IPS-NIHi7 (cell line): ENCODE measurements at regions not wholly inside any gene's neighbourhood (a gene's known extent, or its start where the extent isn't known, plus 50 kb on each side); places are given as distances from the start of the nearest gene placed in this dataset.
"Not testable (repeated sequence)": the region's sequence is repeated elsewhere in the genome, so short reads cannot be mapped to it uniquely, and the experiment has no call there.

ENCODE experiments used
- DNase-seq: peaks from one replicate; pipeline ENCODE4 v3.0.0; 2012; ENCODE audit warnings: mixed read lengths; ENCODE audit errors: extremely low spot score

DNA sequence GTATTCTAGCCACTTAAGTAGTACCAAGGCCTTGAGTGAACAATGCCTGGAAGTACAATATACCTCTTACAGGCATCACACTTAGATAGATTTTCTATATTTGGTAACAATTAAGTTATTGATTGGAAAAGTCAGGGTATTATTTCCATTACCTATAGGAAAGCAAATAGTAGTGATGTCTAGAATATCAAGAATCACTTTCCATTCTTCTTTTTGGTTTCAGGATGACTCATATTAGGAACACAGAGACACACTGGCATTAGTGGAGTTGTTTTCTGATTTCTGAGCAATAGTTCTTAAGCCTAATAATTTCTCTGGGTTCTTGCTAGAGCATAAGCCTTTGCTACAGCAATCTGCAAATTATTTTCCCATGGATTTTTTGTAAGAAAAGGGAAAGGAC, 1640.0 kb upstream of the SEL1L start:
- no peak for DNase-seq

DNA sequence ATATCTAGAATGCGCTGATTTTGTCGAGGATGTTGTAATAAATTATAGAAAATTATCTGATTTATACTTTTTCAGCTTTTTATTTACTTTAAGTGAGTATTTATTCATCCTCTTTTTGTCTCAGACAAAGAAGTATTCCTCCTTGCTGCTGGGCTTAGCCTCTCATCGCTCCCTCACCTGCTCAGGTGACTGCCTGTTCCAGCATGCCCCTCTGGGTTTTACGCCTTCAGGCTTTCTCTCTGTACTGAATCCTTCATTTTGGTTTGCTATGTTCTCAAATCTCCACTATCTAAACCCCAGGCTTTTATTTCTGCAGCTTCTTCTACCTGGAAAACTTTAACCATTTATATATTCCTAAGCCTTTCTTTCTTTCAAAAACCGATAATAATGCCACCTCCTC, 1650.9 kb upstream of the SEL1L start:
- no peak for DNase-seq

DNA sequence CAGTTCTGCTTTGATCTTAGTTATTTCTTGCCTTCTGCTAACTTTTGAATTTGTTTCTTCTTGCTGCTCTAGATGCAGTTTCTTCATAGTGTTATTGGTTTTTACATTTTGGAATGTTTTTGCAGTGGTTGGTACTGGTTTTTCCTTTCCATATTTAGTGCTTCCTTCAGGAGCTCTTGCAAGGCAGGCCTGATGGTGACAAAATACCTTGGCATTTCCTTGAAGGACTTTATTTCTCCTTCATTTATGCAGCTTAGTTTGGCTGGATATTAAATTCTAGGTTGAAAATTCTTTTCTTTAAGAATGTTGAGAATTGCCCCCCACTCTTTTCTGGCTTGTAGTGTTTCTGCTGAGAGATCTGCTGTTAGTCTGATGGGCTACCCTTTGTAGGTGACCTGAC, 1654.7 kb upstream of the SEL1L start:
- DNase-seq: not testable (repeated sequence)

DNA sequence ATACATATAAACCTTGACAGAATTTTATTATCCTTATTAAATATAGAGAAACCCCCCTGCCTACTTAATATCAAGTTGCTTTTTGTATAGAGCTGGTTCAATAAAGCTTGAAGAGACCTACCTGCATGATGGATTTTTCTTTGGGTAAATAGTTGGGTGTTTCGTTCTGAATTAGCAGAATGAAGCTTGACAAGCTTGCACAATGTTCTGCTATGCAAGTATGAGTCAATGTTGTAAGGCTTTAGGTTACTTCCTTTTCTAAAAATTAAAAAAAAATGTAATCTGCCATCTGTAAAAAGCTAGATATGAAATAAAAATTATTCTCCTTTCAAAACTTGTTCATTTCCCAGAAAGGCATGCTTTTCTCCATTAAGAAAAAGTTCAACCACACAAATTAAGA, 1662.6 kb upstream of the SEL1L start:
- DNase-seq: no peak

DNA sequence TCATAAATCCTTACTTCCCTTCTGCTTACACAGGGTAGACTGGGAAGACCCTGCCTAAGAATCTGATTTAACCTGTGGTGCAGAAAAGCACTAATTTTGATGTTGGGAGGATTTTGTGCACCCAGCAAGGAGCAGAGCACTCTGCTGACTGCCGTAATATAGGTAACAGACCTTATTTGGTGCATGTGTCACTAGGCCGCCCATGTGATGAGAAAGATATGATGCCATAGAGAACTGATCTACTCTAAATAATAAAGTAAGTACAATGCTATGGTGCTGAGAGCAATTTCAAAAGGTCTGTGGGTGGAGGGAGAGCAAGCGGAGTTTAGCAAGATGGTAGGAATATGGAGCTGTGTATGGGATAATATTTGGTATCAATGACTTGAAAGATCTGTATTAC, 1663.6 kb upstream of the SEL1L start:
- no peak for DNase-seq

DNA sequence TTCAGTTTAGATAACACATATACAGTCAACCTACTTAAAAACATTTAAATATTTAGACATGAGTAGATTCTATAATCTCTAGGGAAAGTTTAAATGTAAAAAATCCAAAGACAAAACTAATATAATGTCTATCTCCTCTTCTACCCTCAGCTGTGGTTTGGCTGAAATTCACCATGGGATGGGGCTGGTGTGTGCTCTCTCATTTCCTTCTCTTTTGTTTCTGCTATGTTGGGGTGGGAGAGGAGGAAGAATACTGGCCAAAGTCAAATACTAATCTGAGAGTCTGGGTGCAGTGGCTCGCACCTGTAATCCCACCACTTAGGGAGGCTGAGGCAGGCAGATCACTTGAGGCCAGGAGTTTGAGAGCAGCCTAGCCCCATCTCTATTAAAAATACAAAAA, 1673.9 kb upstream of the SEL1L start:
- DNase-seq: no peak

DNA sequence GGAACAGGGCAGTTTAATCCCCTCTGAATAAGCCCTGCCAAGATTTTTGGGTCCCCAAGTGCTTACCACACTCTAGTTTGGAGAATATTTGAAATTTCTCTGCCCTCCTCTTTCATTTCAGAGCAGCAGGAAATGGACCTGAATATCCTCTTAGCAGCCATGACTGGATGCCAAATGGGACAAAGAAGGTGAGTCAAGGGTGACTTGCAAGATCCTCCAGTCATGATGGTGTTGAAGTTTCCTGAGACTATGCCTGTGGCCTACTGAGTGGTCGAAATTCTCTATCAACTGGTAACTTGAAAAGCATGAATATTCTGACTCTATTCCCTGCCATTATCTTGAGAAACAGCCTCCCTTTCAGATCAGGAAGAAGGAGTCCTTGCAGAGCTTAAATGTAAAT, 1674.7 kb upstream of the SEL1L start:
- DNase-seq: no peak

DNA sequence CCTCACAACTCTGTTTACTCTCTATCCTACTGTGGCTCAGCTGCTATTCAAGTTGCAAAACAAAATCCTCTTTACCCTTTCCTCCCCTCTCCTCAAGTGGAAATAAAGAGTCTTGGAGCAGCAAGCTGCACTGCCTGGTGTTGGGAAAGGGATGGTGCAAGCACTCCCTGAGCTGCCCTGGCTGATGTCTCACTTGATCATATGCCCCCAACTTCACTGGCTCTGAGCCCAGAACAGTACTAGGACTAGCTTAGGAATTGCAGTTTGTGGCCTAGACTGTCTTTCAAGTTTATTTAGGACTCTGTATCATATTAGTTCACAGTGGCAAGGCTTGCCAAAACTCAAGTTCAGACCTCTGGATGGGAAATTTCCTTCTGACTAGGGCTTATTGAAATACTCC, 1683.8 kb upstream of the SEL1L start:
- no peak for DNase-seq

DNA sequence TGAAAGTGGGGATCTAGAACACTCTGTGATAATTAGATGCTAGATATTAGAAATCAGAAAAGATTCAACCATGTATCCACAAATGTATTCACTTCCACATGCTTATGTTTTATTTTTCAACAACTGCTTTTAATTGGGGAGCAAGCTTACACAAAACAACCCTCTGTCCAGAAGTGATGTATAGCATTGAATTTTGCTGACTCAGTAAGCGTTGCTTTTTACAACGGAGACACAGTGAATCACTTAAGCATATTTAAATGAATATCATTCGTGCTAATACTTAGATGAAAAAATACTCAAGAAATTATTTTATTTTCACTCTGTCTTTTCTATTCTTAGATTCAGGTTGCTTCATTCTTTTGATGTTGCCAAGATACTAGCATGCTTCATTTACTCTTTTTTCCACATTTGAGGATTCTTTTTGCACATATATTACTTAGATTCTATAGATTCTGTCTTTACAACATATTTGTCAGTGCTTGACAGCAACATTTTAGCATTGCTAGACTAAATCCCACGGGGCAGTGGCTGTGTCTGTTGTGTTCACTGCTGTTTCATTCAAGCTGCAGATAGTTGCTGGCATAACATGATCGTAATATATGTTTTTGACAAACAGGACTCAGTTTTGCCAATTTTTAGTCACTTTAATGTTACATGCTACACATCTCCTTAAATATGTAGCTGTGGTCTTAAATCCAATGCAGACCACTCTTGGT, 1714.4 kb upstream of the SEL1L start:
- DNase-seq: no peak

DNA sequence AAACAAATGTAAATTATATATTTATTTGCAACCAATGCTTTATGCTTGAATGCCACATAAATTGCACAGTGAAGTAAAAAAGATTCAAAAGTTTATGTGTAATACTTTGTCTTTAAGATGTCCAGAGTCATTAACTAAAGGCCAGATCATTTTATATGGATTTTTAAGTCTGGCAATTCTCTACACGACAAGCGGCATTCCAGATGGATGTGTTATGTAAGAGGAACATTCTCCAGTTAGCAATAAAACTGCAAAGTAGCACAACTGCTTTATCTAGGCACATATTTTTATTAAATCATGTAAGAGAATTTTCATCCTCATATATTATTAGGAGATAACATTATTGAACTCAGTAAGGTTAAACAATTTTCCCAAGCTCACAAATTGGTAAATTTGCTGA, 1717.7 kb upstream of the SEL1L start:
- DNase-seq: no peak

DNA sequence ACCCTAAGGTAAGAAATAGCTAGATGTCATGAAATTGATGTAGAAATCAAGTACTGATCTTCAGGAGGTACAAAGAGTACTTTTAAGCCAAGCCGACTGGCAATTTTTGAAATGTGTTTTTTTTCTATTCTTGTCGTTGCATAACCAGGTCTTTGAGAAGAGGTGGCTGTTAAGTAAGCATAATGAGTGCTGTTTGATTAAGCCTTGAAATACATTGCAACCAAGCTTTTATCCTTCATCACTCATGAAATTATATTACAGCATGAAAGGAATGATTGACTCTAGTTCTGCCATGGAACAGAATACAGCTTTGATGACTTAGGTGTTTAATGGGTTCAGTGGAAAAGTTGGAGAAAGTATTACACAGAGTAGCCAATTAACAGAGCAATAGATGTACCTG, 1720.2 kb upstream of the SEL1L start:
- no peak for DNase-seq

DNA sequence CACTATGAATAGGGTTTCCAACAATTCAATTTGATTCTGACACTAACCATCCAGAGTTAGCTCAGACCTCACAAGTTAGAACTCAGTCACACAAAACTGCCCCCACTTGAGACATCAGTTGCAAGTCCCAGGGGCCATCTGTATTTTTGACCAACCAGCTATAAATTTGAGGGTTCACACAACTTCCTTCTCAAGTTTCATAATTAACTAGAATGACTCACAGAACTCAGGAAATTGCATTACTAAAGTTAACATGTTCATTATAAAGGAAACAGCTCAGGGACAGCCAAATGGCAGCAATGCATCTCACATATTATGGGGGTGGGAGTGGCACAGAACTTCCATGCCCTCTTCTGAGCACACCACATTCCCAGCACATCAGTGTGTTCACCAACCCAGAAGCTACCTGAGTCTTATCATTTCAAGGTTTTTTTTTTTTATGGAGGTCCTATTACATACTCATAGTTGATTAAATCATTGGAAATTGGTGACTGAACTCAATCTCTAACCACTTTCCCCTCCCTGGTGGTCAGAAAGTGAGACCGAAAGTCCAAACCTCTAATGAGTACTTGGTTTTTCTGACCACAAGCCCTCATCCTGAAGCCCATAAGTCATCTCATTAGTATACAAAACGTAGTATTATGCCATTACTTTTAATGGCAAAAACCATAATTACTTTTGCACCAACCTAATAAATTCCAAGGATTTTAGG, 1721.5 kb upstream of the SEL1L start:
- DNase-seq: no peak

DNA sequence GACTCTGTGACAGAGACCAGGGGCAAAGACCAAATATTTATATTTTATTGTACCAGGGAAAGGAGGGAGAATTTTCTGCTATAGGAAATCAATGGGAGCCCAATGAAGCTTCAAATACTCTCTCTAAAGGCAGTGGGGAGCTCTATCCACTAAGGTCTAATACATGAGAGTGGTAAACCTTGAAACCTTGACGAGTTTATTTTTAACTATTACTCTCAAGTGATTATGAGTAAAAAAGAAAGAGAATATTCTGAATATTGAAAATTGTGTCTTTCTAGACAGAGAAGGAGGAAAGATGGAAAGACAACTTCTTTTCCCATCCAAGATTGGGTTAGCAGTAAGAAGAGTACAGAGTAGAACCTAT, 1722.1 kb upstream of the SEL1L start:
- no peak for DNase-seq

DNA sequence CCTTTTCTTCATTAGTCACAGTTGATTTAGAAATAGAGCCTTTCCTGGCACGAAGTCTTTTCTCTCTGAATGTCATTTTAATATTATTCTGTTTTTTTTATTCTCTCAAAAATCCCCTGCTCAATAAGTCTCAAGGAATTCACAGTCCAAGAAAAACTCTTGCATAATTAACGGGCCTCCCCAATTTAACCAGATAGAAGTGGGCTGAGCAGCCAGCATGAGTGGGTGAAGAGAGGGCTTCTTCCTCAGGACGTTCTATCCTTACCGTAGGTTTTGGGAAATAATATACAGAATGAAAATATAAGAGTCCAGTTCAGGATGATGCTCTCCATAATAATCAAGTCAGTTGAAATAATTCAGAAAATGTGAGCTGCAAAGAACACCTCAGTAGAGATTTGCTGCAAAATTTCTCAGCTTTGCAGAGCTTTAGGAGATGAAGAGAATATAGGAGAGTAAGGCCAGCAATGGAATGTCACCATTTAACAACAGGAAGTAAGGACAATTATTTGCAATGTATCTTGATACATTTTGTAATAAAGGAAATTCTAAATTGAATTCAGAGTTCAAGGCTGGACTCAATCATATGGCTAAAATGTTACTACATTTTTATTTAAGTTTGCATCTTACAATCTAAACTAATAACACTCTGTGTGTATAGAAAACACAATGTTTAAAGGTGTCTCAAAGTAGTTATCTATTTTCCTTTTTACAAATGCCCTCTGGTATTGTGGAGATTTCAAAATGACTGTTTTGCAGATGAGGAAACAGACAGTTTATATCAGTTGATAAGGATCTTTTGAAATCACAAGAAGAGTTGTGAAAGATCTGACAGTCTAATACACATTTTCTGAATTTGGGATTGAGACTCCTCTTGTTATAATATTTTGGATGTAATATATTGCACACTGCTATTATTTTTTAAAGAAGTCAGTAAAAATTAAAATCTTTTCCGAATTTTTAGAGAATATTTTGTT, 1724.1 kb upstream of the SEL1L start:
- DNase-seq: no peak

DNA sequence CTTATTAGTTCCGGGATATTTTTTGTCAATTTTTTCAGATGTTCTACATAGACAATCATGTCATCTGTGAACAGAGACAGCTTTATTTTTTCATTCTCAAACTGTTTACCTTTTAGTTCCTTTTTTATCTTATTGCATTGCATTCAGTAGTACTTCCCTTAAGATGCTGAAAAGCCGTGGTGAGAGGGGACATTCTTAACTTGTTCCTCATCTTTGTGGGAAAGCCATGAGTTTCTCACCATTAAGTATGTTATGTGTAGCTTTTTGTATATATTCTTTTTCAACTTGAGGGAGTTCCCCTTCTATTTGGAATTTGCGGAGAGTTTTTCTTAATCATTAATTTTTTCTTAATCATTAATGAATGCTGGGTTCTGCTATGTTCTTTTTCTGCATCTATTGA, 1727.1 kb upstream of the SEL1L start:
- no peak for DNase-seq

DNA sequence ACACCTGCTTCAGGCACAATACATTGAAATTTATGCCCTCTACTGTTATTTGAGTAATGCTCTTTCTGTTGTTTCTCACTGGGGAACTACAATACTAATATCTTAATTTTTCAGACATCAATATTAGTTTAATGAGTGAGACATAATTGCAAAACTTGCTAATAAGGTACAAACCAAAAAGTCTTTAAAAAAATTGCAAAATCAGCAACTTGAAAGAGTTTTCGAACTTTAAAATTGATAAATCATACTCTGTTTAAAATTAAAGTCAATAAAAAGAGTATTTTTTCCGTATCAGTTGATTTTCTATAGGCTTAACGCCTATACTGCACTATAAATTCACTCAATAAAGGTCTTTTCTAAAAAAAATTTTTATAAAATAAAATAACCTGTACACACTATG, 1735.9 kb upstream of the SEL1L start:
- DNase-seq: no peak

DNA sequence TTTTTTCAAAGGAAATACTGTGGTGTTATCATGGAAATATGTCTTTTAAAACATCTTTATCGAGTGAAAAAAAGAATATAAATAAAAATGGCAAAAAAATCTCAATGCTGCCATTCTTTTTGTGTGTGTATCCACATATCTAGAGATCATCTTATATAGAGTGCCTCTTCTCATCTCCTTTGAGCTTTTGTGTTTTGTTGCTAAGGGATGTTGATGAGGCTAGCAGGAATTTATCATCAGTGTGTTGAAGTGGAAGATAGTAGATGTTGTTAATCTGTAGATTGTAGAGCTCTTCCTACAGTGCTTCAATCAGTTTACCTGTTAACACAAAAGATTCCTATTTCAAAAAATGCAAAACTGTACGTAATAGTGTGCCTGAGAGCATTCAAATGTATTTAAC, 1738.0 kb upstream of the SEL1L start:
- DNase-seq: no peak

DNA sequence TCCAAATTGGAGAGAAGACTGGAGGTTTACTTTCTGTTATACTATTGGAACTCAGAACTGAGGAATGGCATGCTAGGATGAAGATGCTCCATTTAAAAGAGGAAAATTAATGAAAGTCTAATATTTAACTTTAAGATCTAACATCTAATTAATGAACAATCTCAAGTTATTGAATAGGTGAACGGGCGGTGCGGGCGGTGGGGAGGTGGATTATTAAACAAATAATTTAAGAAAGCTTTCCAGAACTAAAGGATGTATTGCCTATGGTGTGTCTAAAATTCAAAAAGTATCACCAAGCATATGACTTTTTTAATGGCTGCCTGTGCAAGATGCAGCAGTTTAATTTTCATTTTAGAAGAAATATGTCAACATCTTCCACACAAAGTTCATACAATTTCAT, 1747.1 kb upstream of the SEL1L start:
- no peak for DNase-seq

DNA sequence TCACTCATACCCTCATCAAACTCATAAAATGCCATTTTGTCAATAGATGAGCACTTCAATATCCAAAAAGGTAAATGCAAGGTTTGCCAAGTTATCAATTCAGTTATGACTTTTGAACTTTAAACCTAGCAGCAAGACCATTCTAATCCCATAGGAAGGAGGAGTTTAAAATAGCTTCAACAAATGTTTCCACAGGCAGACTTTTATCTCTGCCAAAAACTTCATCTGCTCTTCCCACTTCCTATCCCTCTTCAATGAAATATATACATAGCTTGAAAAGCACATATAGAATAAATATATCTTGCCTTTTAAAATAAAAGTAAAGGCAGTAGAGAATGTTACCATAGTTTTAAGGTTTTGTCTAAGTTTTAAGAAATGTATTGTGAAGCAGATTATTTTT, 1749.1 kb upstream of the SEL1L start:
- DNase-seq: no peak

DNA sequence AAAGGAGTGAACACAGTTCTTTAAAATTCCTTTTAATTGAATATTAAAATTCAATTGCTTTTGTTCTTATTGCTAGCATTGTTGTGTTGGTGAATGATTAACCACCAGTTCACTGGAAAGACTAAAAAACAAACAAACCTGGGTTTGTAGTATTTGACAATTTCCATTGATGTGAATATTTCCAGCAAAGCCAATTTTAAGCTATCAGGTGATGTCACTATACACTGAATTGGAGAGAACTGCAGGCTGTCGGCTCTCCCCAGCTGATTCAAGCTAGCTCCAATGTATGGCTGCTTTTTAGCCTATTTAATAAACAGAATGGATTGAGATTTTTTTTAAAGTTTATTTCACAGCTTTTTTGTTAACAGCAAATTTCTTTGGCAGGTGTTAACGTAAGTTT, 1753.6 kb upstream of the SEL1L start:
- DNase-seq: no peak

DNA sequence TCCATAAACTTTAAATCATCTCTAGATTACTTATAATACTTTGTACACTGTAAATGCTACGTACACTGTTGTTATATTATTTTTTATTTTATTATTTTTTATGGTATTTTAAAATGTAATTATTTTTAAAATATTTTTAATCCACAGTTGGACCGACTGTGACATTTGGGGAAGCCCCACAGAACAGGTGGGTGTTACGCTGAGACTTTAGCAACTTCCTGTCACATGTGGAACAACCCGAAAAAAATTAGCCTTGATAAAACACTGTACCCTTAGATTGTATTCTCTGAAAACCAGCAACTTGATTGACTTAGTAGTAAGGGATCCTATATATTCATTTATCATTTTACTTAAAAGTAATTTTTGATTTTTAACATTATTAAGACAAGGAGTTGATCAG, 1755.7 kb upstream of the SEL1L start:
- DNase-seq: no peak

DNA sequence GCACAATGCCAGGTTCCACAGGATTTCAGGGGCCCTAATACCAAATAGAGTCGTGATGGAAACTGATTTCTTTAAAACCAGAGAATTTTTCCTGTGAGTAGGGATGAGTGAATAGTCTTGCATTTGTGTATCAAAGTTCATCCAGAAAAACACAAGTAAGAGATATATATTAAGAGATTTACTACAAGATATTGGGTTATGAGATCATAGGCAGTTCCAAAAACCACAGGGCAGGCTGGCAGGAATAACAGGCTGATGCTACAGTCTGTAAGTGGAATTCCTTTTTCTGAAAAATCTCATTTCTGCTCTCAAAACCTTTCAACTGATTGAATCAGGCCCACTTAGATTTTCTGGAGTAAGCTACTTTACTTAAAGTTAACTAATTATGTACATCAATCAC, 1756.2 kb upstream of the SEL1L start:
- no peak for DNase-seq

DNA sequence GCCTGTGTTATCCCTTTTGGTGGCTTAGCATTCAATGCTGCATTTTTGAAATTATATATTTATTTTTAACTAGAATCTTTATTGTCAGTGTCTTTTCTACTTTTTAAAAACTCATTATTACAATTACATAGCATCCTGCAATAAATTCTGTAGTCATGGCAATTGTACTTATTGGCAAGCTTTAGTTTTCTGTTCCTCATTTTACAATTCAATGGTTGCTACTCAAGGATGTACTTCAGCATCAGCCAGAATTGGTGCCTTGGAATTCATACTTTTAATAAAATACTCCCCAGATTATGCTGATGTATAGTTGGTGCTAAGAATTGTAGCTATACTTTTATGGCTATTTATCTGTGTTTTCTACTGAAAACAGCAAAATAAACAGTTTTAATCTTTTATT, 1756.8 kb upstream of the SEL1L start:
- no peak for DNase-seq
